Activated CD4-positive, CD25-positive, alpha-beta regulatory T cell treated with anti-CD3 and anti-CD28 coated beads, Interleukin-2, amount 50 U/mL, for 16 hours (primary cell): ENCODE measurements at regions not wholly inside any gene's neighbourhood (a gene's known extent, or its start where the extent isn't known, plus 50 kb on each side); places are given as distances from the start of the nearest gene placed in this dataset.
"Not testable (repeated sequence)": the region's sequence is repeated elsewhere in the genome, so short reads cannot be mapped to it uniquely, and the experiment has no call there.

Source experiments
- DNase-seq: peaks from one replicate; pipeline ENCODE4 v3.0.0-alpha.2; 2020; ENCODE audit warnings: low read depth, low spot score

DNA sequence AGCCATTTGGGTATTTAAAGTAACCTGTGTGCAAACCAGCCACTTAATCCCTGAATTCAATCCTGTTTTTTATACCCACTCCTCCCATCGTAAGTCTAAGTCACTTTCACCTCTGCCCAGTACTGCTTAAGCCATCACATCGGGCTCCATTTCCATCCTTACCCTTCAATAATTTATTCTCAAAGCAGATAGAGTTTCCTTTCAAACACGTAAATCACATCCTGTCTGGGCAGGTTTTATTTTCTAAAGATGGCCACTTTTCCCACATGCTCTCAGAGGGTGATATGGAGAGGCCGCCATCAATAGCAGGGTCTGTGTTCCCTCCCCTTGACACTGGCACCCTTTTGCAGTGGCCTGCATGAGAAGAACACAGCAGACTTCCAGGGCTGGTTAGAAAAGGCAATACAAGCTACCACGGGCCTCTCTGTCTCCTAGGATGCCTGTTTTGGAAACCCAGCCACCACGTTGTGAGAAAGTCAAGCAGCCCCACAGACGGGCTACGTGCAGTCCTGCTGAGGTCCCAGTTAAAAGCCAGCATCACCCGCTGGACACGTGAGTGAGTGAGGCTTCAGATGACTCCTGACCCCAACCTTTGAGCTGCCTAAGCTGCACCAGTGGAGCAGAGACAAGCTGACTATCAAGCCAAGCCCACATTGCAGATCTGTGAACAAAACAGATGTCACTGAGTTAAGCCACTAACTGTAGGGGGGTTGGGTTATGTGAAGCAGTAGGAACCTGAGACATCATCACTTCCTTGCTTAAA is 241.8 kb upstream of the SLCO3A1 start:
- no peak for DNase-seq

DNA sequence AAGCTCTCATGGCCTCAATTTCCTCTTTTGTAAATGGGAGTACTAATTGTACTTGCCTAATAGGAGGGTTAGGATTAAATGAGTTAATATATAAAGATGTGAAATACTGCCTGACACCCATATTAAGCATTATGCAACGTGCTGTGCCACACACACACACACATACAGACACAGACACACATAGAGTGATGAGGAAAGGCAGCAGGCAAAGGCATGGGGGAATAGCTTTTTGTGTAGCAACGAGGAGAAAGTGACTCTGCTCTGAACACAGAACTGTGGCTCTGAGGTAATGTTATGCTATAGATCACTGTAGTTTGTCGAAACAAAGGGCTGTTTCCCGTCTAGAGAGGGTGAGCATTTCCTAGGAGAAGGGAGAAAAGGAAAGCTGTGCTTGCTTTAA is 233.3 kb upstream of the SLCO3A1 start:
- DNase-seq: no peak

- no peak for DNase-seq
Observed at GRCh38 chr15:91622235-91622634, 231.3 kb upstream of the SLCO3A1 start.

DNA sequence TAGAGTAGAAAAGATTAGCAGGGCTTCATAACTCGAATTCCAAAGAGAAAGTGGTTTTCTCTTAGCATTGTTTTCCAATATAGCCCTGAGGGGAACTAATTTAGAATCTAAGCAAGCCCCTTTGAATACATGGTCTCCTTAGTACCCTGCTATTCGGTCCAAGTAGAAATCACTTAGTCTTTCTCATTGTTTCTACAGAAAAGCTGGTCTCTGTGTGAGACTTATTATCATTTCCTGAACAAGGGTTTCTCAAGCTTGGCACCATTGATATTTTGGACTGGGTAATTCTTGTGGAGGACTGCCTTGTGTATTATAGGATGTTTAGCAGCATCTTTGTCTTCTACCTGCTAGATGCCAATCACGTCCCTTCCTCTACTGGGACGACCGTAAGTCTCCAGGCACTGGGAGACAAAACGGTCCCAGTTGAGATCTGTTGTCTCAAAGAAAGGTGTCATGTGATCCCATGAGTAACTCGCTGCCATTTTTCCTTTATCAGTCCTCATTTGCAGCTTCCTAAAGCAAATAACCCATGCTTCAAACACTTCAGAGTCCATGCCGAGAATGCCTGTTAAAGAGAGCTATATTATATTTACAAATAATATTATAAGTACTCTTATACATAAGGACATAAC is 230.7 kb upstream of the SLCO3A1 start:
- no peak for DNase-seq

DNA sequence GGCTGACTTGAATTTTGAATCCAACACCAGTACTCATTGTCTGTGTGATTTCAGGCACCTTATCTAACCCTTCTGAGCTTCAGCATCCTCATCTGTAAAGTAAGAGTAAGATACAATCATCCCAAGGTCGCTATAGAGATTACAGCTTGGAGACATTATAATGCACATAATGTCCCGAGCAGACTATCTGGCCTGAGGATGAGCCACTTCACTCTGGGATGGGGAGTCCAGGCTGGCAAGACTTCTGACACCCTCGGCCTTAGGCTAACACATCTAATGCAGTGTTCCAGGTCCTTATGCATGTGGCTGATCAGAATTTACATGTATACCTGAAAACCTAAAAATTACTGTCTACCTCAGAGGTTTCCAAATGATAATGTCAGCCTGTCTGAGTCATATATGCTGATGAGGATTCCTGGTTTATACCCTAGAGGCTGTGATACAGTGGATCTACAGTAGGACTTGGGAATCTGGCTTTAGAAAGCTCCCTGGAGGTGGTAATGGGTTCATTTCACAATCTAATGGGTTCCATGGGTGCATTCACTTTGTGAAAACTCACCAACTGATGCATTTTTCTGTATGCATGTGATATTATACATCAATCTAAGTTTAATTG is 229.0 kb upstream of the SLCO3A1 start:
- DNase-seq: no peak

DNA sequence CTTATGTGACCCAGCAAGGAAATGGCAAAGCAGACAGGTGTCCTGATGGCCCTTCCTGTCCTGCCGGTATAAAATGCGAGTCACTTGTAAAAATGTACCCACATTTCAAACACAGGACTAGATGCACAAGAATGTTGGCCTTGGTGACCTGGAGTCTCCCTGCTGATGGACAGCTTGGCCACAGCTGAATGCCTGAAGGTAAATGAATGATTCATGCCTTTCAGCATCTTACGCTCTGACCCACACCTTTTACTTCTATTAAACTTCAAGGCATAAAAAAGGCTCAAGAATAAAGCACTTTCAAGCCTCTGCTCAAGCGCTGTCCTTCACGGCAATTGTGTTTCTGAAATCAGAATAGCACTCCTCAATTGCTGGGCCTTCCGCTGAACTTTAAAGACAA is 228.0 kb upstream of the SLCO3A1 start:
- no peak for DNase-seq

DNA sequence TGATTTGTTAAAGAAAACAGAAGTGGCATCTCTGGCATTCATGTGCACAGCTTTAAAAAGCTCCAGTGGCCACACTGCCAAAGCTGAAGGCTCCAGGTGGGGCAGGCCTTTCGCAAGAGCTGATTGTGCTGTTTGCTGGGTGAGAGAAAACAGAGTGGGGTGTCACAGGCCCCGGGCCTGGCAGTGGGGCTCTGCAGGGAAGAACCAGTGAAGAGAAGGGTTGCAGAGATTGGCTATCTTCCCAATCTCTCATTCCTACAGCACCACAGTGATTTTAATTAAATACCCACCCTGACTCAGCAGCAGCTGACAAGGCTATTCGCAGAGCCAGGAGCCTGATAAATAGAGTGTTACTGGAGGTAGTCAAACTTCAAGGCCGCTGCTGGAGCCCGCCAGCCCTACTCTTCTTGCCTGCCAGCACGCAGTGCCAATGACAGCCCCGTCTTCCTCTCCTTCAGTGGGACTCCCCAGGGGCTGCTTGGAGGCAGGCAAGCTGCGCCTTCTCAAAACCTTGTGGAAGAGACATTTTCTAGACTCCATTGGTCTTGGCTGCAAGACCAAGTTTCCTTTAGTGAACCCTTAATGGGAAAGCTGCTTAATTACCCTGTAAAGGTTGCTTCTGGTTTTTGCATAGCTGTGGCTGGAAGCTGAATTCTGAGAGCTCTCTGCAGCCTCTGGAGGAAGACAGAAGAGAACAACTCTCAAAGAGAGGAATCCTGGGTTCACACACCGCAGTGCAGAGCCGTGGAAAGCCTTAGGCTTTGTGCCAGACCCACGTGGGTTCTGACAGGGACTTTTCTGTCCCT is 225.8 kb upstream of the SLCO3A1 start:
- no peak for DNase-seq

GRCh38 chr15:91630090-91630489 is 223.4 kb upstream of the SLCO3A1 start:
- no peak for DNase-seq

- DNase-seq: no peak
Observed at GRCh38 chr15:91632176-91632575, 221.3 kb upstream of the SLCO3A1 start.

DNA sequence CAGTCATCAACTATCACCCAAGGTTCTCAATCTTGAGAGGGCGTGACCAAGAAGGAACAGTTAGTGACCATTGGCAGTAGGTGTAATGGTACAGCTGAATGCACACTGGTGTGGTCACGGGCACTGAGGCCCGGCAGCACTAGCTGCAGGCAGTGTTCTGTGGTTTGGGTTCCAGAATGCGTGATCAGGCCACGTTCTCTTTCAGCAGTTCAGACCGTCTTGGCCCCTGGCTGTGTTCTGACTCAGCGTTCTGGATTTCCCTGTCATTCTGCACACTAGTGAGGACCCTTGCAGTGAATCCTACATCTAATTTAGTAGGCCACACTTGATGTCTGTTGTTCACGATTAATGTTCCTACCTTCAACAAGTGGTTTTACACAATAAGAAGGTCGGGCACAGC is 220.5 kb upstream of the SLCO3A1 start:
- DNase-seq: no peak

GRCh38 chr15:91634179-91634578 is 219.3 kb upstream of the SLCO3A1 start:
- no peak for DNase-seq

DNA sequence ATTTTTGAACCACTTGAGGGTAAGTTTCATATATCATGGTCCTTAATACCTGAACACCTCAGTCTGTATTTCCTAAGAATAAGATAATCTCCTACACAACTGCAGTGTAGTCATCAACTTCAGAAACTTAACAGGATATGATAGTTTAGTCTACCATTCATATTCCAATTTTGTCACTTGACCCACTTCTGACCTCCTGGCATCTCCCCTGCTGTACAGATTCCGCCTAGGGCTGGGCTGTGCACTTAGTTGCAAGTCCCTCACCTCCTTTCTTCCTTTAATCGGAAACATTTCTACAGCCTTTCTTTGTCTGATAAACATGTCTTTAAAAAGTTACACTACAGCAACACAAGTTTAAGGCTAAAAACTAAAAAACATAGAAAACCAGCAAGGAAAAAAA is 218.4 kb upstream of the SLCO3A1 start:
- DNase-seq: no peak

- no peak for DNase-seq
Observed at GRCh38 chr15:91635641-91636040, 217.9 kb upstream of the SLCO3A1 start.

DNA sequence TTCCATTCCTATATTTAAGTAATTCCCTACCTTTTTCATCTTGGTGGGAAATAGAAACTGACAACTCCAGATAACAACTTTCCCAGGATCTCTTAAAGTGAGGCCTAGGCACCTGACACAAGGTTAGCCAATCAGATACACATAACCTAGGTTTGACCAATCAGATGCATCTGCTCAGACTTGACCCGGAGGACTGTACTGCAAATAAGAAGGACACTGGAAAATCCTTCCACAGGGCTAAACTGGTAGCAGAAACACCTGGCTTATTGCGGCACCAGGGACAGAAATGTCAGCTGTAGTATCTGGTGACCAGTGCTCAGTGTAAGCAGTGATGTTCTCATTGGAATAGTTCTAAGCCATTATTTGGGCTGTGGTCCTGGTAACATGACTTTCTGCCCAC is 204.5 kb upstream of the SLCO3A1 start:
- DNase-seq: no peak

GRCh38 chr15:91649831-91650321 is 203.6 kb upstream of the SLCO3A1 start:
- DNase-seq: no peak

DNA sequence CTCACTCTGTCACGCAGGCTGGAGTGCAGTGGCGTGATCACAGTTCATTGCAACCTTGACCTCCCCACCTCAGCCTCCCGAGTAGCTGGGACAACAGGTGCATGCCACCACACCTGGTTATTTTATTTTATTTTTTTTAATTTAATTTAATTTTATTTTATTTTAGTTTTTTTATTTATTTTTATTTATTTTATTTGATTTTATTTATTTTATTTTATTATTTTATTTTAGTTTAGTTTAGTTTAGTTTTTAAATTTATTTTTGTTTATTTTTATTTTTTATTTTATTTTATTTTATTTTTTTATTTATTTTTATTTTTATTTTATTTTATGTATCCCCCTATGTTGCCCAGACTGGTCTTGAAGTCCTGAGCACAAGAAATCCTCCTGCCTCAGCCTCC is 202.3 kb upstream of the SLCO3A1 start:
- DNase-seq: no peak

GRCh38 chr15:91652610-91653207 is 200.8 kb upstream of the SLCO3A1 start:
- DNase-seq: no peak

DNA sequence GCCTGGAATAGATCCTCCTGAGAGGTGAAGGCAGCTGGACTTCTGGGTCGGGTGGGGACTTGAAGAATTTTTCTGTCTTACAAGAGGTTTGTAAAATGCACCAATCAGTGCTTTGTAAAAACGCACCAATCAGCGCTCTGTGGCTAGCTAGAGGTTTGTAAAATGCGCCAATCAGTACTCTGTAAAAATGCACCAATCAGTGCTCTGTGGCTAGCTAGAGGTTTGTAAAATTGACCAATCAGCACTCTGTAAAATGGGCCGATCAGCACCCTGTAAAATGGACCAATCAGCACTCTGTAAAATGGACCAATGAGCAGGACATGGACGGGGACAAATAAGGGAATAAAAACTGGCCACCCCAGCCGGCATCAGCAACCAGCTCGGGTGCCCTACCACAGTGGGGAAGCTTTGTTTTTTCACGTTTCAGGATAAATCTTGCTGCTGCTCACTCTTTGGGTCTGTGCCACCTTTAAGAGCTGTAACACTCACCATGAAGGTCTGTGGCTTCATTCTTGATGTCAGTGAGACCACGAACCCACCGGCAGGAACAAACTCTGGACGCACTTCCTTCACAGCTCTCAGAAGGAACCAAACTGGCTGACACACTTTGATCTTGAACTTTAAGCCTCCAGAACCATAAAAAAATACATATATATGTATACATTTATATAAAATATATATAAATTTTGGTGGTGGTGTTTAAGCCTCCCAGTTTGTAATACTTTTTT is 197.8 kb upstream of the SLCO3A1 start:
- DNase-seq: not testable (repeated sequence)

- no peak for DNase-seq
Observed at GRCh38 chr15:91660174-91660649, 193.3 kb upstream of the SLCO3A1 start.

GRCh38 chr15:91664224-91664836 is 189.2 kb upstream of the SLCO3A1 start:
- DNase-seq: no peak
